ENCODE measurements at regions not wholly inside any gene's neighbourhood (a gene's known extent, or its start where the extent isn't known, plus 50 kb on each side); places are given as distances from the start of the nearest gene placed in this dataset.

GRCh38 chr2:19838616-19839015 lies 63.2 kb downstream of the TTC32 start:
- no peaks in the 10 kb centered on the region for H3K79me2 ChIP-seq (ENCODE audit: insufficient read depth, low read length)
- no peaks in the 10 kb centered on the region for H3F3A ChIP-seq (ENCODE audit: insufficient read depth, low read length)
- H2AFZ ChIP-seq (ENCODE audit: low read length): no peak overlapping the region
- TF ChIP-seq CTCF (IDR thresholded peaks at IDR 0.05; ENCODE audit: low read length) (no peak), EZH2 (IDR thresholded peaks at IDR 0.05; ENCODE audit: borderline replicate concordance, low read length) (no peak)
- no peak overlapping the region for H3K4me3 ChIP-seq (ENCODE audit: low read depth, low read length, poor library complexity, severe bottlenecking)
- no peaks in the 10 kb centered on the region for H4K20me1 ChIP-seq (ENCODE audit: insufficient read depth, low read length)
- H3K9me3 ChIP-seq (ENCODE audit: low read length): no peaks in the 10 kb centered on the region
- H3K4me1 ChIP-seq (ENCODE audit: insufficient read depth, low read length, severe bottlenecking): no peaks in the 10 kb centered on the region
- H3K36me3 ChIP-seq (ENCODE audit: insufficient read depth, low read length): no peaks in the 10 kb centered on the region
- no peaks in the 10 kb centered on the region for H3K9me2 ChIP-seq (ENCODE audit: low read depth, low read length)
- no peak overlapping the region for H3K4me2 ChIP-seq (ENCODE audit: low read length)
- no peaks in the 10 kb centered on the region; the same call in 1 of the 2 replicates for H3K27me3 ChIP-seq (ENCODE audit: insufficient read depth, low read length)
- no peak overlapping the region for H3K9ac ChIP-seq (ENCODE audit: low read length)
- H3K27ac ChIP-seq (ENCODE audit: low read depth, low read length, poor library complexity, severe bottlenecking): no peak overlapping the region

- no peak for TF ChIP-seq CTCF (IDR thresholded peaks at IDR 0.05; ENCODE audit: low read length)
- Histone ChIP-seq H3K9me3 (ENCODE audit: low read length) (no peaks in the 10 kb centered on the region), H3K27me3 (ENCODE audit: insufficient read depth, low read length) (no peaks in the 10 kb centered on the region; the same call in 1 of the 2 replicates), H3K9ac (ENCODE audit: low read length) (no peak overlapping the region), H4K20me1 (ENCODE audit: insufficient read depth, low read length) (no peaks in the 10 kb centered on the region), H3K27ac (ENCODE audit: low read depth, low read length, poor library complexity, severe bottlenecking) (no peak overlapping the region), H3K9me2 (ENCODE audit: low read depth, low read length) (no peaks in the 10 kb centered on the region), H2AFZ (ENCODE audit: low read length) (no peak overlapping the region), H3K4me1 (ENCODE audit: insufficient read depth, low read length, severe bottlenecking) (no peaks in the 10 kb centered on the region), H3F3A (ENCODE audit: insufficient read depth, low read length) (no peaks in the 10 kb centered on the region), H3K79me2 (ENCODE audit: insufficient read depth, low read length) (no peaks in the 10 kb centered on the region), H3K36me3 (ENCODE audit: insufficient read depth, low read length) (no peaks in the 10 kb centered on the region), H3K4me3 (ENCODE audit: low read depth, low read length, poor library complexity, severe bottlenecking) (no peak overlapping the region), H3K4me2 (ENCODE audit: low read length) (no peak overlapping the region)
Measured at GRCh38 chr2:19837235-19837766, 64.5 kb downstream of the TTC32 start.

- Histone ChIP-seq H3K27ac (ENCODE audit: low read depth, low read length, poor library complexity, severe bottlenecking) (no peak overlapping the region), H3K79me2 (ENCODE audit: insufficient read depth, low read length) (no peaks in the 10 kb centered on the region), H3K36me3 (ENCODE audit: insufficient read depth, low read length) (no peaks in the 10 kb centered on the region), H3K27me3 (ENCODE audit: insufficient read depth, low read length) (no peaks in the 10 kb centered on the region; the same call in 1 of the 2 replicates), H3K9ac (ENCODE audit: low read length) (no peak overlapping the region), H3K4me3 (ENCODE audit: low read depth, low read length, poor library complexity, severe bottlenecking) (no peak overlapping the region), H3K9me2 (ENCODE audit: low read depth, low read length) (no peaks in the 10 kb centered on the region), H3K4me1 (ENCODE audit: insufficient read depth, low read length, severe bottlenecking) (no peaks in the 10 kb centered on the region), H4K20me1 (ENCODE audit: insufficient read depth, low read length) (no peaks in the 10 kb centered on the region), H3K9me3 (ENCODE audit: low read length) (no peaks in the 10 kb centered on the region), H3F3A (ENCODE audit: insufficient read depth, low read length) (no peaks in the 10 kb centered on the region), H3K4me2 (ENCODE audit: low read length) (no peak overlapping the region), H2AFZ (ENCODE audit: low read length) (no peak overlapping the region)
- TF ChIP-seq EZH2 (IDR thresholded peaks at IDR 0.05; ENCODE audit: borderline replicate concordance, low read length): no peak
- no peak for TF ChIP-seq CTCF (IDR thresholded peaks at IDR 0.05; ENCODE audit: low read length)
Measured at GRCh38 chr2:19835781-19836281, 66.0 kb downstream of the TTC32 start.

Data from OCI-LY1 (cell line).